ENCODE measurements at regions not wholly inside any gene's neighbourhood (a gene's known extent, or its start where the extent isn't known, plus 50 kb on each side); places are given as distances from the start of the nearest gene placed in this dataset.
"Not testable (repeated sequence)": the region's sequence is repeated elsewhere in the genome, so short reads cannot be mapped to it uniquely, and the experiment has no call there.

DNA sequence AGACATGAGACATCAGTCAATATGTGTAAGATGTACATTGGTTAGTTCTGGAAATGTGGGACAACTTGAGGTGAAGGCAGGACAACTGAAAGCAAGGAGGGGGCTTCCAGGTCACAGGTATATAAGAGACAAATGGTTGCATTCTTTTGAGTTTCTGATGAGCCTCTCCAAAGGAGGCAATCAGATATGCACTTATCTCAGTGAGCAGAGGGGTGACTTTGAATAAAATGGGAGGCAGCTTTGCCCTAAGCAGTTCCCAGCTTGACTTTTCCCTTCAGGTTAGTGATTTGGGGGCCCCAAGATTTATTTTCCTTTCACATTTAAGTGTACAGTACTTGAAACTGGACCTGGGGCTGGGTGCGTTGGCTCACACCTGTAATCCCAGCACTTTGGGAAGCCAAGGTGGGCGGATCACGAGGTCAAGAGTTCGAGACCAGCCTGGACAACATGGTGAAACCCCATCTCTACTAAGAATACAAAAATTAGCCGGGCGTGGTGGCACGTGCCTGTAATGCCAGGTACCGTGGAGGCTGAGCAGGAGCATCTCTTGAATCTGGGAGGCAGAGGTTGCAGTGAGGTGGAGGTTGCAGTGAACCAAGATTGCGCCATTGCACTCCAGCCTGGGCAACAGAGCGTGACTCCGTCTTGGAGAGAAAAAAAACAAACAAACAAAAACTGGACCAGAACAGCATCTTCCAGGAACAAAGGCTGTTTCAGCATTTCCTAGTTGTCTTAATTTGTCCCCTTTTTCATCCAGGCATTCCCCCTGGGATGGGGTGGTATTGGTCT is 130.9 kb upstream of the ZNF746 start:
- not testable (repeated sequence) for DNase-seq

DNA sequence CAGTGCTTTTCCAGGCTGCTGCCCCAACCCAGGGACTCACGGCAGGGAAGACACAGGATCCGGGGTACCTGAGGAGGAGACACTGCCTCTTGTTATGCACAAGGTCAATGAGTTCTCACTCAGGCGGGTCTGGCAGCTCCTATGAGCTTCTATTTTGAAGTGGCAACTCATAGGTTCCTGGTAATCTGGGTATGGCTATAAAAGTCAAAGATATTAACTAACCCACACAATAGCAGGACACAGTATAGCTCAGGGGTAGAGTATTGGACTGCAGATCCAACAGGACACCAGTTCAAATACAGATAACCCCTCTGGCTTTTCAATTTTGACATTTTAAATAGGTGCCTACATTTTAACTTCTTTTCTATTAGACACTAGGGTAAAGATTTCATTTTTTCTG is 130.3 kb upstream of the ZNF746 start:
- DNase-seq: no peak

DNA sequence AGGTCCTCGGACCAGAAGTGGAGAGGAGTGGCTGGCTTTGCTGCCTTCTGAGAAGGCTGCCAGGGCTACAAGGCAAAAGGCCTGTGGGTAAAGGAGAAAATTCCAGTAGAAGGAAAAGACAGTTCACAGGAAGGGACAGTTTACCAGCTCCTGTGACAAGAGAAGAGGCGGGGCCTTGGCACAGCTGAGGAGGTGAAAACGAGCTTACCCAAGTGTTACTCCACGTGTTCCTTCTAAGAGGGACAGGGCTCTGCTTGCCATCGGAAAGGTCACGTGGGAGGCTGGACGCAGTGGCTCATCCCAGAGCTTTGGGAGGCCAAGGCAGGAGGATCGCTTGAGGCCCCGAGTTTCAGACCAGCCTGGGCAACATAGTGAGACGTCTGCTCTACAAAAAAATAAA is 129.4 kb upstream of the ZNF746 start:
- DNase-seq: no peak

DNA sequence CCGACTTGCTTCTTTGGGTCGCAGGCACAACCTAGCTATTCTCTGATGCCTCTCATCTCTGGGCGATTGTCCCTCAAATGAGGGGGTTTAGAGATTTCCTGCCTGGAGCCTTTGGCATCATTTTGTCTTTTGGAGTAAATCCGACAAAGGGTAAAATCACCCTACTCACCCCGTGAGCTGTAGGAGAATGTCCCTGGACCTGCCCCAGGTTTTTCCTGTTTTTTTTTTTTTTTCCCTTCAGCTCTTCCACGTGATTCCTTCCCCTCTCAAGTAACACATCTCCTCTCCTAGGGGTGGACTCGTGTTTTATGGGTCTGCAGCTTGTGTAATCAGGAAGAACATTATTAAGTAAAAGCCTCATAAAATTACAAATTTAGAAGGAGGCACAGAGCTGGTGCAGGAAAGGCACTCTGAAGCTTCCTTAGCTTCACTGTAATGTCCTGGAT is 128.4 kb upstream of the ZNF746 start:
- DNase-seq: no peak

DNA sequence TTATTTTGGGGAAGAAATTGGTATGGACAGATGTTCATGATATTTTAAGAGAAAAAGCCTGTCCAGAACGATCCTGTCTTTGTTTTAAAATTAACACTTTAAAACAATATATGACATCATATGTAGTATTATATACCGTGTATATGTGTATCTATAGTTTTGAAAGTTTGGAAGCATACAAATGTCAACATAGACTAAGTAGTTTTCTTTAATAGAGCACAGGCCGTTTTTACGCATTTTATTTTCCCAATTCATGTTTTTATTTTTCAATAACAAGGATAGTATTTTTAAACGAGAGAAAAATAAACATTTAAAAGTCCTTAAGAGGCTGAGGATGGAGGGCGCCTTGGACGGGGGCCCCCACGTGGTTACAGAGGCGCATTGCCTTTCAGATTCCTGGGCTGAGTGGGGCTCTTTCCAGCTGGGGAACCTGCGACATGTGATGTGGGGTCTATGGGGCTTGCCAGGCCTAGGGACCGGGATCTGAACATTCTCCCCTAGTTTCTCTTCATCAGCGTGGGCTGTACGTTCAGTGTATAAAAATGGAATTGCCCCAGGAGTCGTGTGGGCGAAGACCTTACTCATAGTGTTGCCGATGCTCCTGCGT is 127.8 kb upstream of the ZNF746 start:
- DNase-seq: peak; percentile 64

DNA sequence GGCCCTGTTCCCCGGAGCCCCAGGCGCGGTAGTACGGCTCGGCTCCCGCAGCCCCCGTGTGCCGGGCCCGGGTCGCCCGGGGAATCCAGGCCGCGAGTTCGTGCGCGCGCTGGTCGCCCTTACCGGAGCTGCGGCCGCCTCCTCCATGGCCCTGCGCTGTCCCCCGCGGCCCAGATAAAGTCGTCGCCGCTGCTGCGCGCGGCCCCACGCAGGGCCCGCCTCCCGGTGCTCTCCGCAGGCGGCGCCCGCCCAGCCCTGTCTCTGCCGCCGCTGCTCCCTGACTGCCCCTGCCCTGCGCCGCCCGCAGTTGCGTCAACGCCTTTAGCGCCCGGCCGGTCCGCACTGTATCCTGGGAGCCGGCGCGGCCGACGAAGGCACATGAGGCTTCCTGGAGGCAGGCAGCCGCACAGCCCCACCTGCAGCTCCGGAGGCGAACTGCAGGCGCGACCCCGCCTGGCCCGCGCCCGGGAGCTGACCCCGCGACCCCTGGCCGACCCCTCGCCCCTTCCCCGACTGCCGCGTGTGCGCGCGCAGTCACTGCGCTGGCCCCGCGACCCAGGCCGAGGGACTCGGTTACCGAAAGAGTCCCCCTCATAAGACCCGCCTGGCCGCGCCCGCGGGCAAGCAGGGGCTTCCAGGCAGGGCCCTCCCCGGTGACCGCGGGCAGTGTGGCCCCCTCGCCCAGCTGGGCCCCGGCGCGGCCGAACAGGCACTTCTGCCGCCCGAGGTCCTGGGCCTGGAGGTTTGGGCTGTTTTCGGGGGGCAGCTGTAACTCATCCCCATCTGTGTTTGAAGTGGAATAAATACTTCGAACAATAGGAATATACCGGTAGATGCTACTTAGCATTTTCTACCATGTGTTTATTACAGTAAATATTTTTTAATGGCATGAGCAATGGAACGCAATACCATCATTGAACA is 127.1 kb upstream of the ZNF746 start:
- DNase-seq: peak; percentile 96

DNA sequence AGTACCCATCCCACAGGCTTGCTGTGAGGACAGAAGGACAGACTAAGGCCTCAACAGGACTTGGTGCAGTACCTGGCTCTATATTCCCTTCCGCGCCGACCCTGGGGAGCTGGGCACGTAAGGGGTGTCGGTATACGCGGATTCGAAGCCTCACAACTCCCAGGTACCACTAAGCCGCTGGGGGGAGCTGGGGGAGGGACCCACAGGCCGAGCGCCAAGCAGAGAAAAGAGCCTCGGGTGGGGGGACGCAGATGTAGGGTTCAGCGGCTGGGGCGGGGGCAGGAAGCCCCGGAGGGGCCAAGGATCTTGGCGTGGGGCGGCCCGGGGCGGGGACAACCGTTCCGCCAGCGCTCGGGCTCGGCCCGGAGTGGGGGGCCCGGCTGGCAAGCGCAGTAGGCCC is 126.4 kb upstream of the ZNF746 start:
- DNase-seq: peak; percentile 9

DNA sequence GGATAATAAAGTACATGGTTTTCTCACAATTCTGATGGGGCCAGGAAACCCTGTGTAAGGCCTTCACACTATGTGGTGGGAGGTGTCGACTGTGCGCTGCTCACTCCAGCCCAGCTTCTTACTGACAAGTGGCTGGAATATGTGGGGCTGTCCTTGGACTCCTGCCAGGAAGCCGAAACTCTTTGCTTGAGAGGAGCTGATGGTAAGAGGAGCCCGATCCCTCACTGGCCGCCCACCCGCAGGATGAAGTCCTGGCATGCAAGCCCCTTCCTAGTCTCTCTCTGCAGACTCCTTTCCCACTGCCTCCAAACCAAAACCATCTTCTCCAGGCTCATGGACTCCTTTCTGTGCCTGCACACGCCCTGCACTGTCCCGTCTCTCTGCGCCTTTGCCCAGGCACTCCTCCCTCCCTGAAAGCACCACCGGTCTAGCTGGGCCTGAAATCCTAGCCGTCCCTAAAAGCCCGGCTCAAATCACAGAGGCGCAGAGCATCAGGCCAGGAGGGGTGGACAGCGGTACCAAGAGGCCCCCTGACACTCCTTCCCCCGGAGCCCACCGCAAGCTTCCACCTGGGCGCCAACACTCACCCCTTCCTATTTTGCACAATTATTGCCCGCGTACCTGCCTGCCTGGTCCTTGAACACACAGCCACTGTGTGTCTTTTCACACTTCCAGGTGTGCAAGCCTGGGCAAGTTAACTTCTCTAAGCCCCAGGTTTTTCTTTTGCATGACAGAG is 125.8 kb upstream of the ZNF746 start:
- not testable (repeated sequence) for DNase-seq

DNA sequence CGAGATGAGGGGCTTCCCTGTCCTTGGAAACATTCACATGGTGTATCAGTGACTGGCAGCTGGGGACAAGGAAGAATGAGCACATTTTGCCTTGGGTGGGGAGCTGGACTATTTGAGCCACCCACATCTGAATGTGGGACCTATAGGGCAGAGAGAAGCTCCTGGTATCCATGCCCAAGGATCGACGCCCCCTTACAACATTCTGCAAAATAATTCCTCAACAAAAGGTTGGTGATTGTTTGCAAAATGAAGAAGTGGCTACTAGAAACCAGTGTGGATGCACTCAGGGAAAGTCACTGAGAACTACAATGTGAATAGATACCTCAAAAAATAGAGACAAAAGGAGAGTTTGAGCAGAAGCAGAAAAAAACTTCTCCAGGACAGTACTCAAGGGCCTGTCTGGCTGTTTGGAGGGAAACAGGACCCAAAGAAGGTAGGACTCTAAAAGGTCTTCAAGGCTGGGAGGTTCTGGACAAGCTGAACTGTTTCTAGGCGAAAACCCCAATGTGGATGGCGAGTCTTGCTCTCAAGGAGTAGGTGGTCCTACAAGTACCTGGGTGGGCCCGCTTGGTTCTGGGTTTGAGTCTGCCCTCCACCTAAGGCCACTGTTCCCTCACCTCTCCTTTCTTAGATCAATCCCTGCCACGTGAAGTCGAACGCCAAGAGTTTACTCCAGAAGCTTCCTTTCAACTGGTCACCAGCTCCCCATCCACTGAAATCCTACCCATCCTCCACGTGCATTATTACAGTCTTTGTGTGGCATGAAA is 125.0 kb upstream of the ZNF746 start:
- DNase-seq: no peak

DNA sequence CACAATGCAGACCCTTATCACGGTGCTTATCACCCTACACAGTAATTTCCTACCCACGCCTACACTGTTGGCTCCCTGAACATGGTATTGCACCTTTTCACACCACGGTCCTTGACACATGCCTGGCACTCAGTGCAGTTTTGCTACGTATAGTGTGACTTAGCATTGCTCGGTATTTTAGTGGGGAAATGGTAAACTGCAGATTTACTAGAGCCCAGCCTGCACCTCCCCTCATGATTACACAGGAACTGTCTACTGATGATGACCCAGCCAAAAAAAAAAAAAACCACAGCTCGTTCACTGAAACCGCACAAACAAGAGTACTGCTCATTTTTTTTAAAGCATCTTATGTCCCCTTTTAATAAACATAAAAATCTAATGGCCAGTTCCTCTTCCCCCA is 124.2 kb upstream of the ZNF746 start:
- DNase-seq: no peak

DNA sequence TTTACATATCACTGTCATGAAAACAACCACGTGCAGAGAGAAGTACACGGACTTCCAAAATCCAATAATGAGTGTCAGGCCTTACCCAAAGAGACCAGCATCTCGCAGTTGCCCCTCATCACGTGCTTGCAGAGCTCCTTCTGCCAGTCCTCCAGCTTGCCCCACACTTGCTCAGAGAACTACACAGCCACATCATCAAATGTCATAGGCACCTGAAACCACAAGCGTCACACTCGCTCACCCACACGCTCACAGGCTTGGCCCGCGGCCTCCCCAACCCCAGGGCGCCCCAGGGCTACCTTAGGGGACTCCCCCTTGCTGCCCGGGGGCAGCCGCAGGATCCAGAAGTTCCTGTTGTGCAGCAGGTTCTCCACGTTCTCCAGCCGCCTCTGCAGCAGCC is 123.4 kb upstream of the ZNF746 start:
- DNase-seq: no peak

DNA sequence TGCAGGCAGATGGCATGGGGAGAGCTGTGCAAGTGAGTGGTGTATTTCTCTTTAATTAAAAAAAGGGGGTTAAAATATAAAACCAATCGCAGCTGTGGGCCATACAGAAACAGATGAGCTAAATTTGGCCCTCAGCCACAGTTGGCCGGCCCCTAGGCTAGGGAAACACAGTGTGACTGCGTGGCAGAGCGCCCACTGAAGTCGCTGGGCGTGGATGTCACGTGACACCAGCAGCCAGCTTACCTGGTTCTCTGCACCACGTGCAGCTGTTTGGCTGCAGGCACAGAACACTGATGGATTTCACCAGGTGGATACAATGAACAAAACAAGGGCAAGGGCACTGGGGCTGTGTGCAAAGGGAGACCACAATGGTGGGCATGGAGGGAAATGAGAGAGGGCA is 119.3 kb upstream of the ZNF746 start:
- no peak for DNase-seq

DNA sequence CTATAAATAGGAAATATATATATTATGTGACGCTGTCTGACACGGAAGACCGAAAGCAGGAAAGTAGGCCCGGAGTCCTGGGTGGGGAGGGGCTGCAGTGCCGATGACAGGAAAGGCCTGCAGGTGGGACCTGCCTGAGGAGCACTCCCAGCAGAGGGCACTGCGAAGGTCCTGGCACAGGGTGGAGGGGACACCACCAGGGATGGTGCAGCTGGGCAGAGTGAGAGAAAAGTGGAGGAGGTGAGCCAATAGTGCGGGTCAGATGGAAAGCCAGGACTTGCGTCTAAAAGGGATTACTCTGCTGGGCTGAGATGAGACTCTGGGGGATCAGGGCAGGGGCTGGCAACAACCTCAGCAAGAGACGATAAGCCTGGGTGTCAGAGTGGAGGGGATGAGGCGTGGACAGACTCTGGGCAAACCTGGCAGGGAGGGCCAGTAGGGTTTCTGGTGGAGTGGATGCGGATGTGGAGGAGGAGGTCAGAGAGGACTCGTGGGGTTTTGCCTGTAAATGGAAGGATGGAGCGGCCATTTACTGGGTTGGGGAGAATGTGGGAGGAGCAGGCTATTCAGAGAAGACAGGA is 118.2 kb upstream of the ZNF746 start:
- no peak for DNase-seq

DNA sequence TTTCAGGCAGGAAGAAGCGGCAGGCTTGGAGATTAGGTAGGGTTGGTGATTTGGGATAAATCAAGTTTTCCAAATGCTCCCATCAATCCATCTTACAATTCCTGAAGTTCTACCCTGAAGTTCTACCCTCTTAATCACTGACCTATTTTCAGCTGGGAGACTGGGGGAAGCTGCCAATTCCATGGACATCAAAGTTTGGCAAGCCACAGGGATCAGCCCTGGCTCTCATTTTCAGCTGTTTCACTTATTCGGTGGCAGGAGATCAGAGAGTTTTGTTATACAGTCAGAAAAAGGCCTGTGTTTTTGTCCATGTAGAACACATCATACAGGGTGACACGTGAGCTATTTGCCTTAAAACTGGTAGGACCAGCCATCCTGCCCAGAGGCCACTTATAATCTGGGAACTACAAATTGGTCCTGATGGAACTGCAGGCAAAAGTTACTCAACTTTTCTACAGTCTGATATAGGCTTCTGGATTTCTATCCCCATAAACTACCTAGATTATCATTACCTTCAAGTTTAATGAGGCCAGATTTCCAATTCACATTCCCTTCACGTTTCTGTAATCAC is 112.9 kb upstream of the ZNF746 start:
- no peak for DNase-seq

DNA sequence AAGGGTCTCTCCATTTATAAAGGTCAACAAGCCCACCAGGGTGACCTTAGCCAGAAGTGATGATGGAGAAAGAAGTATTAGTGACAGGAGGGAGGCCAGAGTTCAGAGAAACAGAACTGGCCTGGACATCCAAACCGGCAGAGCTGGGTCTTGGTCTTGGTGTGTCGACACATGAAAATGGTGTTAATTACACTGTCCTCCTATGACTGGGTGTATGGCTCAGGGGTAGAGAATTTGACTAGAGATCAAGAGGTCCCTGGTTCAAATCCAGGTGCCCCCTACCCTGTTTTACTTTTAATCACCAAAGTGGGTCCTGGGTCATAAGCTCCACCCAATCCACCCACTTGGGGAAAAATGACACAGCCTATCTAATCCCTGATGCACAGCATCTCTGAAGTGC is 110.6 kb upstream of the ZNF746 start:
- no peak for DNase-seq

DNA sequence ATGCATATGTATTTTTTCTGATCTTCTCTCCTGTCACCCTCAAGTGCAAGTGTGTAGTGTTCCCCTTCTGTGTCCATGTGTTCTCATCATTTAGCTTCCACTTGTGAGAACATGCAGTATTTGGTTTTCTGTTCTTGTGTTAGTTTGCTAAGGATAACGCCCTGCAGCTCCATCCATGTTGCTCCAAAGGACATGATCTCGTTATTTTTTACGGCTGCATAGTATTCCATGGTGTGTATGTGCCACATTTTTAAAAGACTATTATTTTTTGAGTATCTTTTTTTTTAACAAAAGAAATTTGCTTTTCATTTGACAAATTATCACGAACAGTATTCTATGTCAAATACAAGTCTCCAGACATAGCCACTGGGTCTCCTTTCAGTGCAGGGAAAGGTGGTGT is 110.1 kb upstream of the ZNF746 start:
- DNase-seq: no peak

DNA sequence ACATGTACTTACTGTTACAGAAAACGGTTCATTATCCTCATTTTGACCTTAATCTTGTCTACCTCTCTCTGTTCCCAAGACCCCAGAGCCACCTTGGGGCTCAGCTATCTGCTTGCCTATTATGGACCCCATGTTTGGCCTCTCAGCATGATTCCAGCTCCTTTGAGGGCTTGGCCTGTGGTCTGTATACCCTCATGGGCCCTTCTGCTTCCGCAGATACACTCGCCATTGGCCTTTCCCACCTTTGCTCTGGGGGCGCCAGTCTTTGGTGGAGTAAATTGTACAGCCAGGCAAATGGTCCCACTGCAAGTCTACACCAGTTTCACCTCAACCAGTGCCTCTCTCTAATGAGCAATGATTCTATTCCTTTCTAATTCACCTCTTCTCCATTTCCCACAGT is 109.2 kb upstream of the ZNF746 start:
- DNase-seq: no peak

DNA sequence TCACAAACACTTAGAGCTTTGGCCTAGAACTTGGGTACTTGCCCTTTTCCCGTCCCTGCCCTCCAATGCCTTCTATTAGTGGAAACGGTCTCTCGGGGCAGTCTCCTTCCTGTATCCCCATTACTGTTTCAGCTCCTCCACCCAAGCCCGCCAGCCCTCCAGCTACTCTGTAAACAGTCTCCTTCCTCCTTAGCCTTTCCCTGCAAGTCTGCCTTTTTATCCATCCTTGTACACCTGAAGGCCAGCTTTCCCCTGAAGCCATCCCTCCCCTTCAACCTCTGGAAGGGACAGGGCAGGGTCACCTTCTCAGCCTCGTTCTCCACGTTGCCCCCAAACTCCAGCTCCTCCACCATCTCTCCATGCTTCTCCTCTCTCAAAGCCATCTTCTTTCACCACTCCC is 108.1 kb upstream of the ZNF746 start:
- no peak for DNase-seq

DNA sequence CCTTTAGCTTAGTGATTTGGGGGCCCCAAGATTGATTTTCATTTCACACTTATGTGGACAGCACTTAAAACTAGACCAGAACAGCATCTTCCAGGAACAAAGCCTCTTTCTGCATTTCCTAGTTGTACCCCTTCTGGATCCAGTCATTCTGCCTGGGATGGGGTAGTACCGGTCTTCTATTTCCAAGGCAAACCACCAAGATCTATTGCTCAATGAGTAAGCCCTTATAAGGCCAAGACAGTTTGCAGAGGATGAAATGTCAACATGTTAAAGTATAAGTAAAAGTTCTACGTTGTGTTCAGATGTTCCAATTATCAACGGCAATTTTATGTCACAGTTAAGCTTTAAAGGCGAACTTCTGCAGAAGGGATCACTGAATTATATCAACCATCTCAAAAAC is 106.9 kb upstream of the ZNF746 start:
- DNase-seq: no peak

DNA sequence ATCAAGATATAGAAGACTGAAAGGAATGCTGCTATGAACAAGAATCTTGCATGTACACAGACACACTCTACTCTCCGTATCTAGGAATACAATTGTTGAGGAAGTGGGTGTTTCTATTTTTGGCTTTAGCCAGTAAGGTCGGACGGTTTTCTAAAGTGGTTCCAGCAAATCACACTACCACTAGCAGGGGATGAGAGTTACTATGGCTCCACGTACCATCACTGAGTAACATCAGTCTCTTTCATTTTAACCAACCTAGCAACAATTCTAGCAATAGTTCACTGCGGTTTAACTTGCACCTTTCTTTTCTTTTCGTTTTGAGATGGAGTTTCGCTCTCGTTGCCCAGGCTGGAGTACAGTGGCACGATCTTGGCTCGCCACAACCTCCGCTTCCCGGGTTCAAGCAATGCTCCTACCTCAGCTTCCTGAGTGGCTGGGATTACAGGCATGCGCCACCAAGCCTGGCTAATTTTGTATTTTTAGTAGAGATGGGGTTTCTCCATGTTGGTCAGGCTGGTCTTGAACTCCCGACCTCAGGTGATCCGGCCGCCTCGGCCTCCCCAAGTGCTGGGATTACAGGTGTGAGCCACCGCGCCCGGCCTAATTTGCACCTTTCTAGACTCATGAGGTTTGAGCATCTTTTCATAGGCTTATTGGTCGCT is 103.2 kb upstream of the ZNF746 start:
- DNase-seq: not testable (repeated sequence)
